ENCODE measurements at regions not wholly inside any gene's neighbourhood (a gene's known extent, or its start where the extent isn't known, plus 50 kb on each side); places are given as distances from the start of the nearest gene placed in this dataset.

- TF ChIP-seq GATA2 (IDR thresholded peaks at IDR 0.05; ENCODE audit: low read depth, low read length), result no peak
- TF ChIP-seq GATA3 (IDR thresholded peaks at IDR 0.05; ENCODE audit: low read depth, low read length), result no peak
These were observed 397.2 kb downstream of the BCKDHB start for GRCh38 chr6:80503660-80504059.
